Endothelial cell of umbilical vein (primary cell): ENCODE measurements at regions not wholly inside any gene's neighbourhood (a gene's known extent, or its start where the extent isn't known, plus 50 kb on each side); places are given as distances from the start of the nearest gene placed in this dataset.

Experiments
- BruUV-seq: library from RNA; stranded (reverse); fragments of 400-500 nt; replicated peaks from 2 replicates; lab custom pipeline; 2021; lab: Mats Ljungman, UMichigan
- CTCF ChIA-PET: fragments of 300-600, 350-600 bp; sonication (Branson Sonifier 250); formaldehyde crosslinking; loops from one replicate; lab custom pipeline; 2021; ENCODE audit warnings: antibody characterized with exemption, inconsistent platforms; lab: Charles Lee
- POLR2A ChIA-PET: fragments of 300-600, 350-600 bp; sonication (Branson Sonifier 250); formaldehyde crosslinking; loops from one replicate; lab custom pipeline; 2021; ENCODE audit warnings: antibody characterized with exemption, inconsistent platforms; lab: Charles Lee
- DNase-seq: peaks from one replicate; pipeline ENCODE4 v3.0.0-alpha.2; 2011; ENCODE audit warnings: low read depth, low spot score
- FAIRE-seq: peaks from 2 replicates; lab custom pipeline; 2011; peaks lifted over from hg19 to GRCh38; lab: Jason Lieb, UNC
- H2AFZ ChIP-seq: 2 replicates; pipeline ENCODE4 v1.6.0; 2012; ENCODE audit warnings: low read depth, low read length, control low read depth, inconsistent platforms
- H3K27ac ChIP-seq: 2 replicates; pipeline ENCODE4 v1.5.1; 2011; ENCODE audit warnings: low read depth, mild to moderate bottlenecking, control low read depth, low read length, moderate library complexity; ENCODE audit not compliant: insufficient read depth
- H3K27me3 ChIP-seq, 2 experiments: 2 replicates each; pipeline versions ENCODE4 v1.6.0 to v1.6.1; 2011; ENCODE audit warnings: low read length in 2 of 2, mixed read lengths in 1 of 2; ENCODE audit not compliant: control insufficient read depth in 2 of 2, insufficient read depth in 2 of 2
- H3K36me3 ChIP-seq, 2 experiments: 2 replicates in 1 of 2; 3 replicates in 1 of 2; pipeline ENCODE4 v1.5.1; 2011; ENCODE audit warnings: low read length in 2 of 2, mild to moderate bottlenecking in 1 of 2, moderate library complexity in 1 of 2; ENCODE audit not compliant: control insufficient read depth in 2 of 2, insufficient read depth in 2 of 2; ENCODE audit errors: extremely low read depth in 1 of 2
- H3K4me1 ChIP-seq: 3 replicates; pipeline ENCODE4 v1.5.1; 2011; ENCODE audit warnings: mild to moderate bottlenecking, low read length; ENCODE audit not compliant: control insufficient read depth, insufficient read depth; ENCODE audit errors: extremely low read depth
- H3K4me2 ChIP-seq: 2 replicates; pipeline ENCODE4 v1.6.1; 2011; ENCODE audit warnings: low read length, control low read depth, mixed read lengths; ENCODE audit not compliant: insufficient read depth
- H3K4me3 ChIP-seq, 3 experiments: fragments of 200-600 bp in 1 of 3; sonication (generic), shearing (Covaris generic) in 1 of 3; replicated peaks in 1 of 3; 2 replicates each; pipeline ENCODE4 v1.5.1; 2011 to 2016; ENCODE audit warnings: control low read depth in 3 of 3, low read length in 3 of 3, mild to moderate bottlenecking in 2 of 3, inconsistent platforms in 1 of 3, low read depth in 1 of 3, moderate library complexity in 1 of 3; ENCODE audit not compliant: insufficient read depth in 1 of 3
- H3K79me2 ChIP-seq: 2 replicates; pipeline ENCODE4 v1.6.0; 2012; ENCODE audit warnings: low read length, inconsistent platforms; ENCODE audit not compliant: control insufficient read depth, insufficient read depth
- H3K9ac ChIP-seq: replicated peaks from 2 replicates; pipeline ENCODE3; 2011; ENCODE audit warnings: low read length, control low read depth; ENCODE audit not compliant: insufficient read depth; ENCODE audit errors: extremely low read depth
- H3K9me1 ChIP-seq: replicated peaks from 3 replicates; pipeline ENCODE4 v1.6.0; 2011; ENCODE audit warnings: mild to moderate bottlenecking, low read length; ENCODE audit not compliant: control insufficient read depth, insufficient read depth; ENCODE audit errors: extremely low read depth
- H3K9me3 ChIP-seq: replicated peaks from 2 replicates; pipeline ENCODE4 v1.5.1; 2012; ENCODE audit warnings: low read length, inconsistent platforms; ENCODE audit not compliant: control insufficient read depth, insufficient read depth
- H4K20me1 ChIP-seq: replicated peaks from 2 replicates; pipeline ENCODE3; 2011; ENCODE audit warnings: mild to moderate bottlenecking, low read length; ENCODE audit not compliant: control insufficient read depth, insufficient read depth; ENCODE audit errors: extremely low read depth
- CTCF ChIP-seq, 2 donors: IDR thresholded peaks; 1 replicate in 1 of 2; 2 replicates in 1 of 2; pipeline ENCODE4 v1.5.1; 2011; ENCODE audit warnings: low read length in 2 of 2, mild to moderate bottlenecking in 2 of 2, moderate library complexity in 2 of 2, control low read depth in 1 of 2, inconsistent platforms in 1 of 2, low read depth in 1 of 2; ENCODE audit not compliant: insufficient read depth in 1 of 2; ENCODE audit errors: extremely low read depth in 1 of 2
- EZH2 ChIP-seq: IDR thresholded peaks from 2 replicates; pipeline ENCODE4 v1.6.1; 2012; ENCODE audit warnings: borderline replicate concordance, low read depth, mild to moderate bottlenecking, moderate library complexity, low read length, inconsistent platforms; ENCODE audit not compliant: severe bottlenecking
- FOS ChIP-seq: IDR thresholded peaks from 2 replicates; pipeline ENCODE4 v1.6.1; 2011; ENCODE audit warnings: mild to moderate bottlenecking, low read length, moderate library complexity, borderline replicate concordance; ENCODE audit not compliant: insufficient read depth
- GATA2 ChIP-seq: IDR thresholded peaks from 2 replicates; pipeline ENCODE4 v1.7.0; 2011; ENCODE audit warnings: low read depth, mild to moderate bottlenecking, moderate library complexity, mixed read lengths, low read length; ENCODE audit not compliant: insufficient read length, insufficient read depth
- JUN ChIP-seq: IDR thresholded peaks from 2 replicates; pipeline ENCODE4 v1.6.1; 2011; ENCODE audit warnings: borderline replicate concordance, low read depth; ENCODE audit not compliant: insufficient read length, insufficient read depth
- MAX ChIP-seq: IDR thresholded peaks from 2 replicates; pipeline ENCODE4 v1.6.1; 2011; ENCODE audit not compliant: insufficient read depth, insufficient read length
- MYC ChIP-seq: IDR thresholded peaks from one replicate; pipeline ENCODE4 v1.6.1; 2011; ENCODE audit warnings: mild to moderate bottlenecking, low read depth, low read length
- POLR2A ChIP-seq: IDR thresholded peaks from 2 replicates; pipeline ENCODE4 v1.6.1; 2012; ENCODE audit warnings: low read depth, mild to moderate bottlenecking, control low read depth, low read length
- POLR2AphosphoS5 ChIP-seq: IDR thresholded peaks from 2 replicates; pipeline ENCODE4 v1.6.1; 2012; ENCODE audit warnings: low read depth, mild to moderate bottlenecking, control low read depth, low read length, moderate library complexity; ENCODE audit not compliant: insufficient read depth
- dilution Hi-C: fragments of 300-500 bp; cut with MboI; formaldehyde crosslinking; loops from one replicate; pipeline ENCODE4 v1.15.0; 2019; ENCODE audit warnings: low sequenced_read_pairs; ENCODE audit not compliant: extremely low pct_ligation_motif_present
- intact Hi-C: fragments of 100-400 bp; cut with micrococcal nuclease; formaldehyde crosslinking; loops from one replicate; pipeline ENCODE4 v1.10.0; 2022

- Histone ChIP-seq H3K27ac (no peak overlapping the region), H3K4me2 (no peak overlapping the region), H3K4me1 (no peaks in the 10 kb centered on the region), H3K9me1 (no peaks in the 10 kb centered on the region), H3K4me3 (no peak overlapping the region), H3K9me3 (no peaks in the 10 kb centered on the region), H3K36me3 (no peaks in the 10 kb centered on the region), H3K27me3 (peaks cover 0 to 2% of the 10 kb centered on the region in 2 experiments), H2AFZ (no peak overlapping the region), H3K9ac (no peak overlapping the region), H3K79me2 (no peaks in the 10 kb centered on the region), H4K20me1 (no peaks in the 10 kb centered on the region)
- no peak for DNase-seq
- dilution Hi-C loops, result no loop called here
- intact Hi-C loops, result no loop called here
- TF ChIP-seq POLR2AphosphoS5, result no peak
- no peak for TF ChIP-seq MAX
- TF ChIP-seq CTCF (IDR thresholded peaks at IDR 0.05; ENCODE audit: extremely low read depth in 1 of 2, insufficient read depth in 1 of 2, low read depth in 1 of 2, low read length in 2 of 2), result no peak
- TF ChIP-seq GATA2, result no peak
- no peak for TF ChIP-seq FOS
- TF ChIP-seq JUN, result no peak
- no peak for TF ChIP-seq POLR2A
- no peak for TF ChIP-seq EZH2
- TF ChIP-seq MYC, result no peak
- ChIA-PET CTCF (interaction anchor here (1.3 to 1.5 kb wide), 3 partner anchors 8 to 114 kb away, joined by 3 to 5 read pairs (median 3); no protein-coding TSS in a partner anchor), POLR2A (no interaction called here)
- no TSS peak for BruUV-seq
- no peak for FAIRE-seq
Measured at GRCh38 chr2:187936228-187936627, 355.4 kb upstream of the GULP1 start.
